RCC 7860 (cell line): ENCODE measurements at regions not wholly inside any gene's neighbourhood (a gene's known extent, or its start where the extent isn't known, plus 50 kb on each side); places are given as distances from the start of the nearest gene placed in this dataset.

ENCODE experiments used
- DNase-seq: peaks from one replicate; pipeline ENCODE4 v3.0.0-alpha.2; 2015; ENCODE audit warnings: low spot score
- FAIRE-seq: peaks from 2 replicates; lab custom pipeline; 2012; peaks lifted over from hg19 to GRCh38; lab: Jason Lieb, UNC

DNA sequence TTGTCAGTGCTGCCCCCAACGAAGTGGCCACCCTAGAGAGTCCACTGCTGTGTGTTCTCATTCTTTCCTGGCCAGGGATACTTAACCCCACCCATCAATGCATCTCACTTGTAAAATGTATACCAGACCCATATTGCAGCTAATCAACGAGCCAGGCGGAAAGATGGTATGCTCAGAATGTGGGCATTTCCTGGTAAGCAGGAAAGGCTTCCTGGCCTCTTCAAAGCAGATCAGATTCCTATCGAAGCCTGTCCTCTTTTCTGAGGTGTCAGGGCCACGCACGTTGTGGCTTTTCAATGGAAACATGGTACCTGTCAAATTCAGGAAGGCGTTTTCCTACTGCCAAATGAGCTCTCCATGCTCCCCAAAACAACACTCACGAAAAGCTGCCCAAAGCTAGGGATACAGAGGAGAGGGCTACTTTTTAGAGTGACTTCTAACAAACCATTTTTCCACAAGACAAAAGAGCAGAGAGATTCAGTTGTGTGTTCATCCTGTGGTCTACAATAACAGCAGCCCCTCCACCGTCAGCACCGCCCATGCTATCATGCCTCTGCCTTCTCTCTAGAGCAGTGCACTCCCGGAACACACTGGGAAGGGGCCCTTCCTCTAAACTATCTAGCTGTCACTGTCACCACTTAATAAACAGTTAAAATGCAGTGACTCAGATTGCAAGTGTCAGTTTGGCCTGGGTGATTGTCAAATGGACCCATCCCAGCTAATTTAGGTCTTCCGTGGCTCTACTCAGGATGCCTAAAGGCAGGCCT is 535.1 kb downstream of the RNF144A start:
- no peak for DNase-seq
- FAIRE-seq = no peak

DNA sequence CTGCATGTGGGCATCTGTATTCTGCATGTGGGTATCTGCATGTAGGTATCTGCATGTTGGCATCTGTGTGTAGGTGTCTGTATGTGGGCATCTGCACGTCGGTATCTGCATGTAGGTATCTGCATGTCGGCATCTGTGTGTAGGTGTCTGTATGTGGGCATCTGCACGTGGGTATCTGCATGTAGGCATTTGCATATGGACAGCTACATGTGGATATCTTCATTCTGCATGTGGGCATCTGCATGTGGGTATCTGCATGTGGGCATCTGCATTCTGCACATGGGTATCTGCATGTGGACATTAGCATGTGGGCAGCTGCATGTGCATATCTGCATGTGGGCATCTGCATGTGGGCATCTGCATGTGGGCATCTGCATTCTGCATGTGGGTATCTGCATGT is 537.4 kb downstream of the RNF144A start:
- no peak for FAIRE-seq
- no peak for DNase-seq

DNA sequence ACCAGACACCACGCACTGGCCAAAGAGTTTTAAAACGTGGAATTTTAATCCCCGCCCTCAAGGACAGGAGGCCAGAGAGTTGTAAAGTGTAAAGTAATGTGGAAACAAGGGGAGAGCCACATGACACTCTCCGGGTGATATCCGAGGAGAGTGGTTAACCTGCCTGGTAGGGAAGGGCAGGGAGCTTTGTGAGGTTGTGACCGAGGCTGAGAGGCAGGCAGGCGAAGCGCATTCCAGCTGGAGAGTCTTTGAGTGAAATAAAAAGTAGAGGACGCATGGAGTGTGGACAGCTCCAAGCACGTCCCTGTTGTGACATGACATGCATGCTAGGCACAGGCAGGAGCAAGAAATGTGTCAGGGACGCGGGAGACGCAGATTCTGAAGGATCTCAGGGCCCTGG is 539.5 kb downstream of the RNF144A start:
- FAIRE-seq (no peak), DNase-seq (no peak)

- FAIRE-seq (no peak), DNase-seq (no peak)
Measured at GRCh38 chr2:7458066-7458465, 540.9 kb downstream of the RNF144A start.

DNA sequence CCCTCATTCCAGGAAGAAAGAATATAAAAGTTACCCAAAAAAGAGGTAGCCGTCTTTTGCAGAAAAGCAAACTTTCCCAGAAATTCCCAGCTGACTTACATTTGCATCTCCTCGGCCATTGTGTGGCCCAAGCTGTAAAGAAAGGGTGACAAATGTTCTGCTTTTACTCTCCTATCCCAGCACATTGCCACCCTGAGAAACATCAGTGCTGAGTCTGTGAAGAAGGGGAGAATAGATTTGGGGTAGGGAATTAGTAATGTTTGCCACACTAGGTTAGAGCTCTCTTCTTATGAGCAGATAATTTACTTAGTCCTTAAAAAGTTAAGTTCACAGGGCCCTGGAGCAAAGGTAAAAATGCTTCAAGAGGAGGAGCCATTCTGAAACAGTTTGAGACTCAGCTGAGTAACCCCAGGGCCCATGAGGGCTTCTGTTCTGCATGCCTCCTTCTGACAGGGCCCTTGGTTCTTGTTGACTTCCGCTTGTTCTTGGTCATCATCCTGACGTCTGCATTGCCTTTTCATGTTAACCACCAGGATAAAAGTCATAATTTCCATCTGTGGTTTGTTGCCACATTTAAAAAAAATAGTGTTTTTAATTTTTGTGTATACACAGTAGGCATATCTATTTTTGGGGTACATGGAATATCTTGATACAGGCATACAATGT is 550.7 kb downstream of the RNF144A start:
- DNase-seq = no peak
- FAIRE-seq = no peak

- no peak for DNase-seq
- no peak for FAIRE-seq
Measured at GRCh38 chr2:7468448-7468828, 551.2 kb downstream of the RNF144A start.

- FAIRE-seq = no peak
- no peak for DNase-seq
Measured at GRCh38 chr2:7468955-7469354, 551.7 kb downstream of the RNF144A start.

- DNase-seq = no peak
- no peak for FAIRE-seq
Measured at GRCh38 chr2:7471185-7471584, 554.0 kb downstream of the RNF144A start.

DNA sequence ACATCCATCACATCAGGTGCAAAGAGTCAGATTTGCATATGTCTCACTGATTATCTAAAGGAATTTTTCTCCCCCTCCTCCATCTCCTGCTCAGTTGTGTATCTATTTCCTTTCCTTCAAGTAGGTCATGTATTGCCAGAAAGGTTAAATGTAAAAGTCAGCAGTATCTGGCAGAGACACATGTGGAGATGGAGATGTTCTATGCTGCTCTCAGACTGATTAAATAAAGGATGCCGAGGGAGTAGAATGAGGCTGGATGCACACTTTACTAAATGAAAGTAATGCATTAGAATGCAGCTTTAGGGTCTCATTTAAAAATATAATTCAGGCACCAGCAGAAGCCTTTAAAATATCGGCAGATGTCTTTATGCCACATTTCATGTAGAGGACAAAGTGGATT is 555.3 kb downstream of the RNF144A start:
- FAIRE-seq (no peak), DNase-seq (no peak)

DNA sequence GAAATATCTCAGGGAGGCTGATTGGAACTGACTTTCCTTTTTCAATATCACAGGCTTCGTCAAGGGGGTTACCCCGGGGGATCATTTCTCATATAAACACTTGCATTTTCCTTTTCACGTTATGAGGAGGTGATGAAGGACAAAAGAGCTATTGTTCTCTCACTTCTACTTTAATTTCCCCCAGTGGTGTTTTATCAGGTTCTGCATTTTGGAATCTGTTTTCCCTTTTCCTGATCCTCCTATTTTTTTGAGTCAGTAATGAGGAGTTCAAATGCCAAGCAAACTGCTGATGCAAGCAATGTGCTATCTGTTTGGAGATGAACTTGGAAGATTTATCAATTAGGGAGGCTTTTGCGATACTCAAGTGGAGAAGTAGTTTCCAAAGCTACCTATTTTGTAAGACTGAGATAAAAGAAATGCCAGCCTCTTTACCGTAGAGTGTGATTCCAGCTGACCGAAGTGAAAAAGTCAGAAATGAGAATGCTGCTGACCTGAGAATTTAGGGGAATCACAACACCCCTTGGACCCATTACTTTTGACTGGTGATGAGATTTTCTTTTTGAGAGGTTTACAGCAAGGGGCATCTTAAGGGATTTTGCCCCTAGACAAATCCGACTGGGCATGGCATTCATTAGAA is 556.0 kb downstream of the RNF144A start:
- DNase-seq (no peak), FAIRE-seq (no peak)

DNA sequence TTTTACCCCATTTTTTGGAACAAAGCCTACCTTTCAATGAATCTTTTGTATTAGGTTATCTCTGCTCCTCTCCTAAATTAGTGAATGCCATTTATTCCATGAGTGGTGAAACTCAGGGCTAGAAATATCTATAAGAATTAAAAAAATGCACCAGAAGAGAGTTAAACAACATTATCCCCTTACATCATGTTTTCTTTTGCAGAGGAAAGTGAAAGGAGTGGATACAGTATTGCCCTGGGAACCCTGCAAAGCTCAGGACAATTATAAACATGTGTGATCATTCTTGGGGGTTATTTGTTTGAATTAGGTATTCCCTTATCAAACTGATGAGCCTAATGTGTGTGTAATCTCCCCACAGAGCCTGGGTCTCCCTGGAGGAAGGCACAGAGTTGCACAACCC is 559.2 kb downstream of the RNF144A start:
- DNase-seq = no peak
- FAIRE-seq = no peak

DNA sequence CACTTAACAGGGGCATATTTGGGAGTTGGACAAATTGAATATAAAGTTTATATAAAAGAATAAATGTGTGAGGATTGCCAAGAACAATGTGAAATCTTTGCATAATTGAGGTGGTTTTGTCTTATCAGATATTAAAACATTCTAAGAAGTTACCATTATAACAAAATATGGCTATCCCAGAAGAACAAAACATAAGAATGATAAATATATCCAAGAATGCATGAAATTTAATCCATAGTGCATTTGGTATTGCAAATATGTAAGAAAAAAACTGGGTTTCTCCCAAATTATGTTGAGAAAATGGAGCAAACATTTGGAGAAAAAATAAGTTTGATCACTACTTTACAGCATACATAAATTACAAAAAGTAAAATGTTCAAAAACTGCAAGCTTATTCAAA is 562.4 kb downstream of the RNF144A start:
- no peak for FAIRE-seq
- no peak for DNase-seq

DNA sequence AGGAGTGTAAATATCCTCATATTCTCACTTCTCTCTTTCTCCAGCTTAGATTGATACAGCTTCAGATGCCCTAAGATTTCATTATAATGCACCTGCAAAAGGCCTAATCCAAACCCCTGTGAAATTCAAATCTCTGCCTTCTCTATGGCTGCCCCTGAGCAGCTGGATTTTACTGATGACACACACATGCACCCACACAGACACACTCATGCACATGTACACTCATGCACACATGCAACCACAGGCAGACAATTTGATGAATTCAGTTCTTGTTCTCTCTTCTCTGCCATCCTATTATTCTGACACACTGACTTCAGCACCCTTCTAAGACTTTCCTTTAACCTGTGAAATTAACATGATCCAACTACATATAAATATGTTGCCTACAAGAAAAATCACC is 563.2 kb downstream of the RNF144A start:
- no peak for DNase-seq
- no peak for FAIRE-seq

DNA sequence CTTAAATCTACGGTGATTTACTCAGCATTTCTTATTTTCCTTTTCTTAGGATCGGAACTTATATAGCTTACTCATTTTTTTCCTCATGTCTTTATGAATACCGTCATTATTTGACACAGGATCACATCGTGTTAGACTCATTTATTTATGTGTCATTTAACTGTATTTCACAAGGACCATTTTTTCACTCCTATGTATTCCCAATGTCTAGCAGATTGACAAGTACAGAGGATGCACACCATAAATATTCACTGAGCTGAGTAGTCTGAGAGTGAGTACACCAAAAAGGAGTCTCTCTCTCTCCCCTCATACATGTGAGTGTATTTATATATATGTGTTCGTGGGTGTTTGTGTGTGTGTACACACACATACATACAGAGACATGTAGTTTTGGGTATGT is 573.5 kb downstream of the RNF144A start:
- no peak for DNase-seq
- FAIRE-seq = no peak

- no peak for FAIRE-seq
- no peak for DNase-seq
Measured at GRCh38 chr2:7492719-7493118, 575.5 kb downstream of the RNF144A start.

DNA sequence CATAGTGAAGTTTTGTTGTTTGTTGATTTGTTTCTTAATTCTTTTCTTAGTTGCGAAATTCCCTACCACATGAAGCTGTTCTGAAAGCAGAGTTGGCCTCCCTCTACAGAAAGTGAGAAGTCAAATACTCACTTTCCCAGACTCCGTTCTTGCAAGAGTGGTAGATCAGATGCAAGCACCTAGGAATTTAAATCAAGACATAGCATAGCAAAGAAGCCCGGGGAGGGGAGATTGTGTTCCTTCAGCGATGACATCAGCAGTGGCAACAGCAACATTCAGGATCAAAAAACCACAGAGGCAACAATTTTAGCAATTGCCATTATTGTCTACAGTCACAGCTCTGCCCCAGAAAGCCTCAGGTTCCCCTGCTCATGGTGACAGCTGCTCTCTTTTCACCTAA is 580.0 kb downstream of the RNF144A start:
- DNase-seq = no peak
- no peak for FAIRE-seq

- no peak for FAIRE-seq
- DNase-seq = no peak
Measured at GRCh38 chr2:7499018-7499417, 581.8 kb downstream of the RNF144A start.

DNA sequence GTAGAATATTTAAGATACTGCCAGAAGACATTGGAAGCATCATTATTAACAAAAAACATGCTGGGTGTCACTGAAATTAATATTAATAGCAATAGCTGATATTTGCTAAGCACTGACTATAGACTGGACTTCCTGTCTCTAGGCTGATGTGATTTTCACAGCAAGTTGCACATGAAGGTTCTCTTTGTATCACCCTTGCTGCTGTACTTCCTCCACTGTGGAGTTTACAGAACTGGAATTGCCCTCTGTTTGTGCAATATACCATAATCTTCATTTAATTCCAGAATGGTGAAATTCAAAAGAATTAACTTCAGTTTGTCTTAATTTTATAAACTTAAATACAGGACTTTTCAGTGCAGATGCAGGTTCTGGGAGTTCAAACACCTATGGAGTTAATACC is 585.1 kb downstream of the RNF144A start:
- FAIRE-seq (no peak), DNase-seq (no peak)

DNA sequence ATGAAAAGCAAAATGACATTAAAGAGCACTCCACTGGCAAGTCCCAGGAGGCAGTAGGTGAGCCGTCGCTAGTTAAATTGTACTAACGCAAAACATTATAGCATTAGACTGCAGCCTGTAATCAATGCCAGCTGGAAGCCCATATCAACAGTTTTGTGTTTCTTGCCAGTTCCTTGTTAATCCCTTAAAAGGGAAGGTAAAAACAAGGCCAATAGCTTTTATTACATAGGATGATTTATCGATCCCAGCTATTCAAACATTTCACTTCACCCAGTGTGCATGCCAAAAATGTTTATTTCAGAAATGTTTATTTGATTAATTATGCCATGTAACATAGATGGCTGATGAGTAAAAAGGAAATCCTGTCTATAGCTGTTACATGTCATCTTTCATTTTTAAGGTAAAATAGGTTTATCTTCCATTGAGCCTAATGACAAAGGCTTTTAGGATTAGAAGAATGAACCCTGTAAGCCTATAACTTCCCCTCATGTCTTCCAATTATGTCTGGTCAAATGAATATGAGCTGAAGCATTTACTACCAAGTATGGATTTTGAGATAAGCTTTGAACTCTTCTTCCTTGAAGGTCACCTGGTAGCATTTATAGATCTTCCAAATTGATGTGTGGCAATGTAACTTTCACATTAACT is 591.2 kb downstream of the RNF144A start:
- no peak for DNase-seq
- FAIRE-seq = no peak

- FAIRE-seq (no peak), DNase-seq (no peak)
Measured at GRCh38 chr2:7510353-7510752, 593.1 kb downstream of the RNF144A start.

GRCh38 chr2:7513834-7514233 is 596.6 kb downstream of the RNF144A start:
- DNase-seq = no peak

DNA sequence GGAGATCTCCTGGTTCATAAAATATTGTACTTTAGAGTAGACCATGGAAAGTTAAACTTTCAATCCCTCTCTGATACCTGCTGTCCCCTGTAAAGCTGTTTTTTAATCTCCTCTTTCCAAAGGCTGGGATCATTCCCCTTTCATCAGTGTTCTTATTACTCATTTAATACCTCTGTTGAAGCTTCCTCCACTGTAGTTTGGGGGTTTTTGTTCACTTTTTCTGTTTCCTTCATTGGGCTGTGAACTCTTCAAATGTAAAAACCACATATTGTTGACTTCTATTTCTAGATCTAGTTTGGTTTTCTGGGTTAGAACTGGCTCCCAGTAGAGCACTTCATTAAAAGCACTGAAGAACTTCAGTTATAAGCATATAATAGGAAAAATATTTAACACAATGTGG is 598.1 kb downstream of the RNF144A start:
- no peak for DNase-seq
- no peak for FAIRE-seq

More at GRCh38 chr2:7513834-7514233, 596.6 kb downstream of the RNF144A start:
- FAIRE-seq = no peak
